Nephron (organoid): ENCODE measurements at regions not wholly inside any gene's neighbourhood (a gene's known extent, or its start where the extent isn't known, plus 50 kb on each side); places are given as distances from the start of the nearest gene placed in this dataset.

ENCODE experiments used
- H3K27ac Mint-ChIP-seq, 3 experiments: 2 replicates each; pipeline ENCODE4 v1.8.0; 2020; ENCODE audit warnings: mixed read lengths in 3 of 3, mild to moderate bottlenecking in 2 of 3, moderate library complexity in 1 of 3
- H3K27me3 Mint-ChIP-seq: 2 replicates; pipeline ENCODE4 v1.8.0; 2021; ENCODE audit warnings: low read depth, mild to moderate bottlenecking, moderate library complexity, mixed read lengths
- H3K36me3 Mint-ChIP-seq: 2 replicates; pipeline ENCODE4 v1.8.0; 2020; ENCODE audit warnings: low read depth, mixed read lengths
- H3K4me1 Mint-ChIP-seq: 2 replicates; pipeline ENCODE4 v1.8.0; 2020; ENCODE audit warnings: mixed read lengths
- H3K4me3 Mint-ChIP-seq, 3 experiments: 2 replicates each; pipeline ENCODE4 v1.8.0; 2020; ENCODE audit warnings: mild to moderate bottlenecking in 3 of 3, mixed read lengths in 3 of 3, moderate library complexity in 2 of 3
- H3K9me3 Mint-ChIP-seq: 2 replicates; pipeline ENCODE4 v1.8.0; 2020; ENCODE audit warnings: mixed read lengths
- TF ChIP-seq, protein P1 (sequence below), 3 experiments: fragments of 200-600 bp; sonication (generic); IDR thresholded peaks; one replicate each; pipeline ENCODE4 v1.5.0; 2021; ENCODE audit warnings: antibody characterized with exemption in 3 of 3; ENCODE audit not compliant: unreplicated experiment in 3 of 3

GRCh38 chr3:153314038-153314437 lies 152.0 kb downstream of the RAP2B start:
- peaks cover 3% of the 10 kb centered on the region for H3K9me3 Mint-ChIP-seq
- TF ChIP-seq, protein P1, sequence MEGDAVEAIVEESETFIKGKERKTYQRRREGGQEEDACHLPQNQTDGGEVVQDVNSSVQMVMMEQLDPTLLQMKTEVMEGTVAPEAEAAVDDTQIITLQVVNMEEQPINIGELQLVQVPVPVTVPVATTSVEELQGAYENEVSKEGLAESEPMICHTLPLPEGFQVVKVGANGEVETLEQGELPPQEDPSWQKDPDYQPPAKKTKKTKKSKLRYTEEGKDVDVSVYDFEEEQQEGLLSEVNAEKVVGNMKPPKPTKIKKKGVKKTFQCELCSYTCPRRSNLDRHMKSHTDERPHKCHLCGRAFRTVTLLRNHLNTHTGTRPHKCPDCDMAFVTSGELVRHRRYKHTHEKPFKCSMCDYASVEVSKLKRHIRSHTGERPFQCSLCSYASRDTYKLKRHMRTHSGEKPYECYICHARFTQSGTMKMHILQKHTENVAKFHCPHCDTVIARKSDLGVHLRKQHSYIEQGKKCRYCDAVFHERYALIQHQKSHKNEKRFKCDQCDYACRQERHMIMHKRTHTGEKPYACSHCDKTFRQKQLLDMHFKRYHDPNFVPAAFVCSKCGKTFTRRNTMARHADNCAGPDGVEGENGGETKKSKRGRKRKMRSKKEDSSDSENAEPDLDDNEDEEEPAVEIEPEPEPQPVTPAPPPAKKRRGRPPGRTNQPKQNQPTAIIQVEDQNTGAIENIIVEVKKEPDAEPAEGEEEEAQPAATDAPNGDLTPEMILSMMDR (IDR thresholded peaks at IDR 0.05; ENCODE audit: unreplicated experiment in 3 of 3) = no peak
- H3K27me3 Mint-ChIP-seq = no peaks in the 10 kb centered on the region
- no peaks in the 10 kb centered on the region for H3K36me3 Mint-ChIP-seq
- no peak overlapping the region for H3K27ac Mint-ChIP-seq
- H3K4me1 Mint-ChIP-seq = no peaks in the 10 kb centered on the region
- H3K4me3 Mint-ChIP-seq = no peak overlapping the region

GRCh38 chr3:153315781-153316180 lies 153.8 kb downstream of the RAP2B start:
- Mint-ChIP-seq H3K4me3 (no peak overlapping the region), H3K36me3 (no peaks in the 10 kb centered on the region), H3K9me3 (peaks cover 3% of the 10 kb centered on the region), H3K27me3 (no peaks in the 10 kb centered on the region), H3K4me1 (no peaks in the 10 kb centered on the region), H3K27ac (no peak overlapping the region)
- TF ChIP-seq, protein P1 (IDR thresholded peaks at IDR 0.05; ENCODE audit: unreplicated experiment in 3 of 3) = no peak

GRCh38 chr3:153319705-153320554 lies 157.9 kb downstream of the RAP2B start:
- Mint-ChIP-seq H3K4me1 (no peaks in the 10 kb centered on the region), H3K27me3 (no peaks in the 10 kb centered on the region), H3K4me3 (no peak overlapping the region), H3K36me3 (no peaks in the 10 kb centered on the region), H3K9me3 (peaks cover 4% of the 10 kb centered on the region), H3K27ac (no peak overlapping the region)
- TF ChIP-seq, protein P1 (IDR thresholded peaks at IDR 0.05; ENCODE audit: unreplicated experiment in 3 of 3) = no peak

- Mint-ChIP-seq H3K4me1 (no peaks in the 10 kb centered on the region), H3K36me3 (no peaks in the 10 kb centered on the region), H3K27ac (no peak overlapping the region), H3K27me3 (no peaks in the 10 kb centered on the region), H3K9me3 (peaks cover 8% of the 10 kb centered on the region), H3K4me3 (no peak overlapping the region)
- TF ChIP-seq, protein P1 (IDR thresholded peaks at IDR 0.05; ENCODE audit: unreplicated experiment in 3 of 3) = no peak
These were observed 158.6 kb downstream of the RAP2B start for GRCh38 chr3:153320585-153321128.

DNA sequence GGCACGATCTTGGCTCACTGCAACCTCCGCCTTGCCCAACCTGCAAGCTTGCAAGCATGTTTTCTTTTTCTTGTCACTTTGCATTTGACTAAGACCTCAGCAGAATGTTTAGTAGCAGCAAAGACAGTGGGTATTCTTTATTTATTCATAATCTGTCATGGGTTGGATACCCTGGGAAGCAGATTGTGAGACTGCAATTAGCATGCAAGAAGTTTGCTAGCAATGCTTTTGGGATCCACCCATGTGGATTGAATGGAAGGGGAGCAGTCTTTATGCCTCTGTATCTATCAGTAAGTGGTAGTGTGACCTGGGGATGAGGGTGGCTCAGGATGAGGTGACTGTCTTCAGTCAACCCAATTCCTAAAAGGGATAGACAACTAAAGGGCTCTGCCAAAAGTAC lies 166.7 kb downstream of the RAP2B start:
- peaks cover 3% of the 10 kb centered on the region for H3K27me3 Mint-ChIP-seq
- TF ChIP-seq, protein P1 (IDR thresholded peaks at IDR 0.05; ENCODE audit: unreplicated experiment in 3 of 3) = no peak
- H3K27ac Mint-ChIP-seq = no peak overlapping the region
- H3K36me3 Mint-ChIP-seq = no peaks in the 10 kb centered on the region
- no peaks in the 10 kb centered on the region for H3K4me1 Mint-ChIP-seq
- no peak overlapping the region for H3K4me3 Mint-ChIP-seq
- H3K9me3 Mint-ChIP-seq = peaks cover 7% of the 10 kb centered on the region

DNA sequence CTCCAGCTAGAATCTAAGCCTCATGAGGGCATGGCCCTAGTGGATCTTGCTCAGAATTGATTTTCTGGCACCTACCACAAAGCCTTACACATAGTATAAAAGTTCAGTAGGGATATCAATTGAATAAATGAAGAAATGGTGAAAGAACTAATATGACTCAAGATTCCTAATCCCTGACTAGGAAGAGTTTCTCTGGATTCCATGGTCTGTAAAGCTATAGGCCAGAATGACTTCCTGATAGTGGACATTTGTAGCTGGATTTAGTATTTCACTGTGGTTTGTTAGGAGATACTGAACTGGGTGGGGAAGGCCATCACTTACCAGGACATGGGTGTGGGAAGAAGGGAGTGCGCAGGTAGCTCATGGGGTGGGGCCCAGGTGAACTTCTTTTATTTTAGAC lies 168.9 kb downstream of the RAP2B start:
- Mint-ChIP-seq H3K4me1 (no peaks in the 10 kb centered on the region), H3K36me3 (no peaks in the 10 kb centered on the region), H3K27me3 (peaks cover 3% of the 10 kb centered on the region), H3K27ac (no peak overlapping the region), H3K9me3 (peaks cover 2% of the 10 kb centered on the region), H3K4me3 (no peak overlapping the region)
- TF ChIP-seq, protein P1 (IDR thresholded peaks at IDR 0.05; ENCODE audit: unreplicated experiment in 3 of 3) = no peak
